ENCODE measurements at regions not wholly inside any gene's neighbourhood (a gene's known extent, or its start where the extent isn't known, plus 50 kb on each side); places are given as distances from the start of the nearest gene placed in this dataset.

GRCh38 chr2:196238836-196239380, 67.5 kb upstream of the STK17B start:
- Histone ChIP-seq H3K36me3 (ENCODE audit: control insufficient read depth, insufficient read depth, low read length) (no peaks in the 10 kb centered on the region), H3K9me3 (ENCODE audit: control insufficient read depth, low read length) (no peaks in the 10 kb centered on the region), H3K27me3 (ENCODE audit: control insufficient read depth, insufficient read depth, low read length, poor library complexity, severe bottlenecking) (no peaks in the 10 kb centered on the region), H3K27ac (ENCODE audit: insufficient read depth, low read depth, low read length, poor library complexity, severe bottlenecking) (no peak overlapping the region), H3K4me1 (ENCODE audit: control insufficient read depth, insufficient read depth, low read length) (no peaks in the 10 kb centered on the region), H3K4me3 (ENCODE audit: insufficient read depth, low read depth, low read length) (no peak overlapping the region)
- 88 to 93% methylated on average over 2 of the region's 2 CpGs for WGBS, 2 experiments

GRCh38 chr2:196239622-196240587, 68.5 kb upstream of the STK17B start:
- WGBS, 2 experiments = 87 to 89% methylated on average over 8 to 9 of the region's 10 CpGs
- Histone ChIP-seq H3K27ac (ENCODE audit: insufficient read depth, low read depth, low read length, poor library complexity, severe bottlenecking) (no peak overlapping the region), H3K4me1 (ENCODE audit: control insufficient read depth, insufficient read depth, low read length) (no peaks in the 10 kb centered on the region), H3K27me3 (ENCODE audit: control insufficient read depth, insufficient read depth, low read length, poor library complexity, severe bottlenecking) (no peaks in the 10 kb centered on the region), H3K9me3 (ENCODE audit: control insufficient read depth, low read length) (no peaks in the 10 kb centered on the region), H3K36me3 (ENCODE audit: control insufficient read depth, insufficient read depth, low read length) (no peaks in the 10 kb centered on the region), H3K4me3 (ENCODE audit: insufficient read depth, low read depth, low read length) (no peak overlapping the region)

- Histone ChIP-seq H3K4me3 (ENCODE audit: insufficient read depth, low read depth, low read length) (no peak overlapping the region), H3K27ac (ENCODE audit: insufficient read depth, low read depth, low read length, poor library complexity, severe bottlenecking) (no peak overlapping the region), H3K4me1 (ENCODE audit: control insufficient read depth, insufficient read depth, low read length) (no peaks in the 10 kb centered on the region), H3K9me3 (ENCODE audit: control insufficient read depth, low read length) (no peaks in the 10 kb centered on the region), H3K36me3 (ENCODE audit: control insufficient read depth, insufficient read depth, low read length) (no peaks in the 10 kb centered on the region), H3K27me3 (ENCODE audit: control insufficient read depth, insufficient read depth, low read length, poor library complexity, severe bottlenecking) (no peaks in the 10 kb centered on the region)
- 73 to 93% methylated on average over 3 of the region's 3 CpGs for WGBS, 2 experiments
Measured at GRCh38 chr2:196241175-196241574, 69.8 kb upstream of the STK17B start.

GRCh38 chr2:196242131-196242620, 70.8 kb upstream of the STK17B start:
- Histone ChIP-seq H3K27ac (ENCODE audit: insufficient read depth, low read depth, low read length, poor library complexity, severe bottlenecking) (no peak overlapping the region), H3K27me3 (ENCODE audit: control insufficient read depth, insufficient read depth, low read length, poor library complexity, severe bottlenecking) (no peaks in the 10 kb centered on the region), H3K4me1 (ENCODE audit: control insufficient read depth, insufficient read depth, low read length) (no peaks in the 10 kb centered on the region), H3K4me3 (ENCODE audit: insufficient read depth, low read depth, low read length) (no peak overlapping the region), H3K36me3 (ENCODE audit: control insufficient read depth, insufficient read depth, low read length) (no peaks in the 10 kb centered on the region), H3K9me3 (ENCODE audit: control insufficient read depth, low read length) (no peaks in the 10 kb centered on the region)
- 89 to 95% methylated on average over 7 of the region's 7 CpGs for WGBS, 2 experiments

DNA sequence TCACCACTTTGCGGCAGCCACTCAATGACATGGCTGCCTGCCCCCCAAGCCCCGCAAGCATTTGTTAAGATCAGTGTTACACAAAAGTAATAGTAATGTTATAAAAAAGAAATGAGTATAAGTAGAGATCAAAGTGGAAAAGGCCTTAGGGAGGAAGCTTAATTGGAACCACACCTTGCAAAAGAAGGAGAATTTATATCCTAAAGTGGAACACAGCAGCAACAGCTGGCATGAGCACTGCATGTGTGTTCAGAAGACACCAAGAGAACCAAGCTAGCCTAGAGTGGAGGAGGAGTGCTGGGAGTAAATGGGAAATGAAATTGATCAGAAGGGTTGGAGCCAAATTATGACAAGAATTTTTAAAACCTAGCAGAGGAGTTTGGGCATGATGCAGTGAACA, 73.1 kb upstream of the STK17B start:
- Histone ChIP-seq H3K27me3 (ENCODE audit: control insufficient read depth, insufficient read depth, low read length, poor library complexity, severe bottlenecking) (no peaks in the 10 kb centered on the region), H3K27ac (ENCODE audit: insufficient read depth, low read depth, low read length, poor library complexity, severe bottlenecking) (no peak overlapping the region), H3K4me1 (ENCODE audit: control insufficient read depth, insufficient read depth, low read length) (no peaks in the 10 kb centered on the region), H3K36me3 (ENCODE audit: control insufficient read depth, insufficient read depth, low read length) (no peaks in the 10 kb centered on the region), H3K4me3 (ENCODE audit: insufficient read depth, low read depth, low read length) (no peak overlapping the region), H3K9me3 (ENCODE audit: control insufficient read depth, low read length) (no peaks in the 10 kb centered on the region)
- whole genome bisulfite sequencing, 2 experiments = 95 to 100% methylated on average over 2 of the region's 2 CpGs

GRCh38 chr2:196244966-196245365, 73.6 kb upstream of the STK17B start:
- Histone ChIP-seq H3K9me3 (ENCODE audit: control insufficient read depth, low read length) (no peaks in the 10 kb centered on the region), H3K27ac (ENCODE audit: insufficient read depth, low read depth, low read length, poor library complexity, severe bottlenecking) (no peak overlapping the region), H3K4me3 (ENCODE audit: insufficient read depth, low read depth, low read length) (no peak overlapping the region), H3K36me3 (ENCODE audit: control insufficient read depth, insufficient read depth, low read length) (no peaks in the 10 kb centered on the region), H3K4me1 (ENCODE audit: control insufficient read depth, insufficient read depth, low read length) (no peaks in the 10 kb centered on the region), H3K27me3 (ENCODE audit: control insufficient read depth, insufficient read depth, low read length, poor library complexity, severe bottlenecking) (no peaks in the 10 kb centered on the region)
- 96 to 97% methylated on average over 4 of the region's 4 CpGs for whole genome bisulfite sequencing, 2 experiments

- Histone ChIP-seq H3K4me1 (ENCODE audit: control insufficient read depth, insufficient read depth, low read length) (no peaks in the 10 kb centered on the region), H3K4me3 (ENCODE audit: insufficient read depth, low read depth, low read length) (no peak overlapping the region), H3K36me3 (ENCODE audit: control insufficient read depth, insufficient read depth, low read length) (no peaks in the 10 kb centered on the region), H3K27me3 (ENCODE audit: control insufficient read depth, insufficient read depth, low read length, poor library complexity, severe bottlenecking) (no peaks in the 10 kb centered on the region), H3K27ac (ENCODE audit: insufficient read depth, low read depth, low read length, poor library complexity, severe bottlenecking) (no peak overlapping the region), H3K9me3 (ENCODE audit: control insufficient read depth, low read length) (no peaks in the 10 kb centered on the region)
- WGBS, 2 experiments = 92 to 94% methylated on average over 4 of the region's 4 CpGs
Measured at GRCh38 chr2:196245378-196246140, 74.2 kb upstream of the STK17B start.

- no peak overlapping the region for H3K4me3 ChIP-seq (ENCODE audit: insufficient read depth, low read depth, low read length)
- H3K27me3 ChIP-seq (ENCODE audit: control insufficient read depth, insufficient read depth, low read length, poor library complexity, severe bottlenecking) = no peaks in the 10 kb centered on the region
- no peaks in the 10 kb centered on the region for H3K9me3 ChIP-seq (ENCODE audit: control insufficient read depth, low read length)
- no peaks in the 10 kb centered on the region for H3K36me3 ChIP-seq (ENCODE audit: control insufficient read depth, insufficient read depth, low read length)
- H3K27ac ChIP-seq (ENCODE audit: insufficient read depth, low read depth, low read length, poor library complexity, severe bottlenecking) = no peak overlapping the region
- 94 to 95% methylated on average over 7 of the region's 8 CpGs for WGBS, 2 experiments
- H3K4me1 ChIP-seq (ENCODE audit: control insufficient read depth, insufficient read depth, low read length) = no peaks in the 10 kb centered on the region
Measured at GRCh38 chr2:196247114-196247975, 76.0 kb upstream of the STK17B start.

- no peaks in the 10 kb centered on the region for H3K36me3 ChIP-seq (ENCODE audit: control insufficient read depth, insufficient read depth, low read length)
- no peaks in the 10 kb centered on the region for H3K27me3 ChIP-seq (ENCODE audit: control insufficient read depth, insufficient read depth, low read length, poor library complexity, severe bottlenecking)
- no peak overlapping the region for H3K4me3 ChIP-seq (ENCODE audit: insufficient read depth, low read depth, low read length)
- no peaks in the 10 kb centered on the region for H3K9me3 ChIP-seq (ENCODE audit: control insufficient read depth, low read length)
- no peak overlapping the region for H3K27ac ChIP-seq (ENCODE audit: insufficient read depth, low read depth, low read length, poor library complexity, severe bottlenecking)
- H3K4me1 ChIP-seq (ENCODE audit: control insufficient read depth, insufficient read depth, low read length) = no peaks in the 10 kb centered on the region
- WGBS, 2 experiments = 95 to 99% methylated on average over 3 of the region's 3 CpGs
Measured at GRCh38 chr2:196247976-196248280, 76.5 kb upstream of the STK17B start.

All from ectodermal cell (in vitro differentiated cells).